Transverse colon (tissue), 4 donors: ENCODE measurements at regions not wholly inside any gene's neighbourhood (a gene's known extent, or its start where the extent isn't known, plus 50 kb on each side); places are given as distances from the start of the nearest gene placed in this dataset.

Experiments used
- DNase-seq: peaks from one replicate; pipeline ENCODE4 v3.0.0-alpha.2; 2019
- H3K27ac ChIP-seq, 4 donors: fragments of 200-600 bp; sonication (generic); 2 replicates each; pipeline ENCODE4 v1.5.1; 2016 to 2018; ENCODE audit warnings: inconsistent platforms in 4 of 4
- H3K27me3 ChIP-seq: fragments of 200-600 bp; sonication (generic); 2 replicates; pipeline ENCODE4 v1.5.1; 2017; ENCODE audit warnings: inconsistent platforms
- H3K36me3 ChIP-seq, 4 donors: fragments of 200-600 bp; sonication (generic); 2 replicates each; pipeline ENCODE4 v1.5.1; 2017 to 2019; ENCODE audit warnings: inconsistent platforms in 4 of 4
- H3K4me1 ChIP-seq, 4 donors: fragments of 200-600 bp; sonication (generic); 2 replicates each; pipeline ENCODE4 v1.5.1; 2017 to 2020; ENCODE audit warnings: inconsistent platforms in 4 of 4
- H3K4me3 ChIP-seq, 4 donors: fragments of 200-600 bp; sonication (generic); 1 replicate in 1 of 4; 2 replicates in 3 of 4; pipeline versions ENCODE4 v1.5.1 to v1.6.1; 2017 to 2019; ENCODE audit warnings: inconsistent platforms in 4 of 4
- H3K9me3 ChIP-seq, 2 donors: fragments of 200-600 bp; sonication (generic); 2 replicates each; pipeline ENCODE4 v1.5.1; 2017 to 2019; ENCODE audit warnings: inconsistent platforms in 2 of 2
- EP300 ChIP-seq: sonication (generic); formaldehyde crosslinking; IDR thresholded peaks from one replicate; pipeline ENCODE4 v1.6.1; 2017; ENCODE audit warnings: antibody characterized with exemption, low read depth
- POLR2A ChIP-seq: fragments of 450-650 bp; IDR thresholded peaks from one replicate; pipeline ENCODE4 v1.6.1; 2016; ENCODE audit warnings: antibody characterized with exemption, mild to moderate bottlenecking, moderate library complexity
- POLR2AphosphoS5 ChIP-seq, 3 donors: sonication (generic); formaldehyde crosslinking; IDR thresholded peaks; one replicate each; pipeline ENCODE4 v1.6.1; 2016; ENCODE audit warnings: antibody characterized with exemption in 3 of 3
- WGBS, 2 donors: methylation state at CpG; one replicate each; pipeline ENCODE4 v1.1.5; 2018; ENCODE audit warnings: low coverage in 1 of 2; 5-methylcytosine and 5-hydroxymethylcytosine counted together
- in situ Hi-C, 4 donors: fragments of 200-750 bp; cut with MboI; loops; one replicate each; pipeline versions ENCODE4 v1.15.0 to v1.15.1; 2017; ENCODE audit warnings: low sequenced_read_pairs in 3 of 4, low pct_ligation_motif_present in 1 of 4, low pct_unique_long_range_greater_than_20kb in 1 of 4
- intact Hi-C: fragments of 100-400 bp; cut with DNase I; formaldehyde crosslinking; loops from one replicate; pipeline ENCODE4 v1.15.1; 2023; ENCODE audit warnings: low total_unique reads
- TF ChIP-seq, protein P1 (sequence below), 5 experiments: fragments of 200-600 bp in 3 of 5; fragments of 450-650 bp in 2 of 5; sonication (generic) in 3 of 5; IDR thresholded peaks; 1 replicate in 2 of 5; 2 replicates in 3 of 5; pipeline ENCODE4 v1.5.1; 2016 to 2017; ENCODE audit warnings: antibody characterized with exemption in 5 of 5, inconsistent platforms in 3 of 5, mild to moderate bottlenecking in 2 of 5, moderate library complexity in 1 of 5

DNA sequence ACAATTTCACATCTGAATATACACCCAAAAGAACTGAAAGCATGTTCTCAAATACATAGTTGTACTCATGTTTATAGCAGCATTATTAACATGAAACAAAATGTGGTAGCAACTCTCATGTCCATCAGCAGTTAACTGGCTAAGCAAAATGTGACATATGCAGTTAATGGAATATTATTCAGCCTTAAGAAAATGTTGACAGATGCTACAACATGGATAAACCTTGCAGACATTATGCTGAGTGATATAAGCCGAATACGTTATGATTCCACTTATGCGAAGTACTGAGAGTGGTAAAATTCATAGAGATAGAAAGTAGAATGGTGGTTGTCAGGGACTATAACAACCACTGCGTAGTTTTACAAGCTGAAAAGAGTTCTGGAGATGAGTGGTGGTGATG, 1469.0 kb upstream of the ACO1 start:
- H3K36me3 ChIP-seq = no peaks in the 10 kb centered on the region
- H3K27me3 ChIP-seq = no peaks in the 10 kb centered on the region
- in situ Hi-C loops = no loop called here
- H3K27ac ChIP-seq = no peak overlapping the region
- no peaks in the 10 kb centered on the region for H3K4me1 ChIP-seq
- no peak for DNase-seq
- no peak for TF ChIP-seq POLR2A
- TF ChIP-seq EP300 = no peak
- no peak for TF ChIP-seq POLR2AphosphoS5 (IDR thresholded peaks at IDR 0.05)
- TF ChIP-seq, protein P1, sequence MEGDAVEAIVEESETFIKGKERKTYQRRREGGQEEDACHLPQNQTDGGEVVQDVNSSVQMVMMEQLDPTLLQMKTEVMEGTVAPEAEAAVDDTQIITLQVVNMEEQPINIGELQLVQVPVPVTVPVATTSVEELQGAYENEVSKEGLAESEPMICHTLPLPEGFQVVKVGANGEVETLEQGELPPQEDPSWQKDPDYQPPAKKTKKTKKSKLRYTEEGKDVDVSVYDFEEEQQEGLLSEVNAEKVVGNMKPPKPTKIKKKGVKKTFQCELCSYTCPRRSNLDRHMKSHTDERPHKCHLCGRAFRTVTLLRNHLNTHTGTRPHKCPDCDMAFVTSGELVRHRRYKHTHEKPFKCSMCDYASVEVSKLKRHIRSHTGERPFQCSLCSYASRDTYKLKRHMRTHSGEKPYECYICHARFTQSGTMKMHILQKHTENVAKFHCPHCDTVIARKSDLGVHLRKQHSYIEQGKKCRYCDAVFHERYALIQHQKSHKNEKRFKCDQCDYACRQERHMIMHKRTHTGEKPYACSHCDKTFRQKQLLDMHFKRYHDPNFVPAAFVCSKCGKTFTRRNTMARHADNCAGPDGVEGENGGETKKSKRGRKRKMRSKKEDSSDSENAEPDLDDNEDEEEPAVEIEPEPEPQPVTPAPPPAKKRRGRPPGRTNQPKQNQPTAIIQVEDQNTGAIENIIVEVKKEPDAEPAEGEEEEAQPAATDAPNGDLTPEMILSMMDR (IDR thresholded peaks at IDR 0.05) = no peak
- intact Hi-C loops = no loop called here
- no peaks in the 10 kb centered on the region for H3K9me3 ChIP-seq
- WGBS, 2 donors = 66 to 72% methylated on average over 3 to 4 of the region's 4 CpGs
- H3K4me3 ChIP-seq = no peak overlapping the region

DNA sequence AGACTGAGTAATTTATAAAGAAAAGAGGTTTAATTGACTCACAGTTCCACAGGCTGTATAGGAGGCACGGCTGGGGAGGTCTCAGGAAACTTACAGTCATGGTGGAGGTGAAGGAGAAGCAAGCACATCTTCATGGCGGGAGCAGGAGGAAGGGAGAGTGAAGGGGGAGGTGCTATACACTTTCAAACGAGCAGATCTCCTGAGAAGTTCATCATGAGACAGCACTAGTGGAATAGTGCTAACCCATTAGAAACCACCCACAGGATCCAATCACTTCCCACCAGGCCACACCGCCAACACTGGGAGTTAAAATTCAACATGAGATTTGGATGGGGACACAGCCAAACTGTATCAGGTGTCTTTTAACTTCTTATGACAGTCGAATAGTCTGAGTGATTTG, 1459.3 kb upstream of the ACO1 start:
- H3K4me3 ChIP-seq = no peak overlapping the region
- no peaks in the 10 kb centered on the region for H3K36me3 ChIP-seq
- no peaks in the 10 kb centered on the region for H3K9me3 ChIP-seq
- no peaks in the 10 kb centered on the region for H3K4me1 ChIP-seq
- H3K27me3 ChIP-seq = no peaks in the 10 kb centered on the region
- TF ChIP-seq POLR2AphosphoS5 (IDR thresholded peaks at IDR 0.05) = no peak
- TF ChIP-seq POLR2A = no peak
- TF ChIP-seq, protein P1 (IDR thresholded peaks at IDR 0.05) = no peak
- TF ChIP-seq EP300 = no peak
- in situ Hi-C loops (loop anchor here in 1 of 4 donors (25.0 kb wide), 1 partner anchor 112 kb away; no protein-coding TSS in a partner anchor), intact Hi-C loops (no loop called here)
- DNase-seq = no peak
- H3K27ac ChIP-seq = no peak overlapping the region
- 56 to 62% methylated on average over 4 to 5 of the region's 5 CpGs for WGBS, 2 donors

DNA sequence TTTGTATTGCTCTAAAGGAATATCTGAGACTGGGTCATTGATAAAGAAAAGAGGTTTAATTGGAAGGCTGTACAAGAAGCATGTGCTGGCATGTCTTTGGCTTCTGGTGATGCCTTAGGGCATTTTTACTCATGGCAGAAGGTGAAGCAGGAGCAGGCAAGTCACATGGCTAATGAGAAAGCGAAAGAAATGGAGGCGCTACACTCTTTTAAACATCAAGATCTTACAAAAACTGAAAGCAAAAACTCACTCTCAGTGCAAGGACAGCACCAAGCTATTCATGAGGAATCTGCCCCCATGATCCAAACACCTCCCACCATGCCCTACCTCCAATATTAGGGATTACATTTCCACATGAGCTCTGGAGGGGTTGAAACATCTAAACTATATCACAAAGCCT, 1458.8 kb upstream of the ACO1 start:
- Histone ChIP-seq H3K36me3 (no peaks in the 10 kb centered on the region), H3K9me3 (no peaks in the 10 kb centered on the region), H3K4me1 (no peaks in the 10 kb centered on the region), H3K27me3 (no peaks in the 10 kb centered on the region), H3K27ac (no peak overlapping the region), H3K4me3 (no peak overlapping the region)
- in situ Hi-C loops = loop anchor here in 1 of 4 donors (25.0 kb wide), 1 partner anchor 112 kb away; no protein-coding TSS in a partner anchor
- TF ChIP-seq POLR2AphosphoS5 (IDR thresholded peaks at IDR 0.05) (no peak), EP300 (no peak), POLR2A (no peak)
- TF ChIP-seq, protein P1 (IDR thresholded peaks at IDR 0.05) = no peak
- intact Hi-C loops = no loop called here
- 98 to 100% methylated on average over 2 of the region's 2 CpGs for WGBS, 2 donors
- DNase-seq = no peak

DNA sequence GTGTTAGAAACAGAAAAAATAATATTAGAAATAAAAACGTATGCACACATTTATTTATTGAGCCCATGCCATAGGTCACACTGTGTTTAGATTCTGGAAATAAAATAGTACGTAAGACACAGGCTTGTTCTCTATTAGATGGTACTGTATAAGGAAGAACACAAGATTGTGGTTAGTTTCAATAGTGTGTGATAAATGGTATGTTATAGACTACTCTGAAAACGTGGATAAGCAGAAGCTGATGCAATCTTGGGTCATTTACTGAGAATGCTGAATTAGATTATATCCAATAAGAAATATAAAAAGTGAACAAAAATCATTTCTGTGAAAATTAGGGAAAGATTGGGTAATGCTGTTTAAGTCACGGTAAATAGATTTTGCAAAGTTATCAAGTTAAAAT, 1456.4 kb upstream of the ACO1 start:
- H3K27ac ChIP-seq = no peak overlapping the region
- TF ChIP-seq POLR2A (no peak), EP300 (no peak)
- TF ChIP-seq, protein P1 (IDR thresholded peaks at IDR 0.05) = no peak
- in situ Hi-C loops = loop anchor here in 1 of 4 donors (25.0 kb wide), 1 partner anchor 109 kb away; no protein-coding TSS in a partner anchor
- H3K27me3 ChIP-seq = no peaks in the 10 kb centered on the region
- H3K4me1 ChIP-seq = no peaks in the 10 kb centered on the region
- no peak overlapping the region for H3K4me3 ChIP-seq
- no peak for DNase-seq
- no peaks in the 10 kb centered on the region for H3K36me3 ChIP-seq
- 51 to 55% methylated on average over 4 of the region's 4 CpGs for WGBS, 2 donors
- H3K9me3 ChIP-seq = no peaks in the 10 kb centered on the region
- intact Hi-C loops = no loop called here
